ENCODE measurements at regions not wholly inside any gene's neighbourhood (a gene's known extent, or its start where the extent isn't known, plus 50 kb on each side); places are given as distances from the start of the nearest gene placed in this dataset.

DNA sequence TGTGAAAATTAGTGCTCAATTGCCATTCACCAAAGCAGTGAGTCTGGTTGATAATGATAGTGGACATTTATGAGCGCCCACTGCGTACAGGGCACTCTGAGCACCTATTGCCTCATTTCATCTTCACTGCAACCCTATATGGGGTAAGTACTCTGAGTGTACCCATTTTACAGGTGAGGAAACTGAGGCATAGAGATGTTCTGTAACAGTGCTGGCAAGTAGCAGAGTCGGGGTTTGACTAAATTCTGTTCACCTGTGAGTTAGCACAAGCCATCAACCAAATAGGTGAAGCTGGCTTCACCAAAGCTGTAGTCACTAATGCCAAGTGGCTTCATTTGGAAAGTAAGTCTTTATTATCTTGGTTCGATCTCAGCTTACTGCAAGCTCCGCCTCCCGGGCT, 135.8 kb downstream of the SPAG6 start:
- no peak for DNase-seq
- WGBS, 2 donors: 93 to 95% methylated on average over 6 of the region's 6 CpGs
- intact Hi-C loops (cut with DNase I): no loop called here
- Histone ChIP-seq H3K27me3 (peaks cover 15 to 29% (median 21%) of the 10 kb centered on the region in 3 donors), H3K36me3 (no peaks in the 10 kb centered on the region), H3K27ac (no peak overlapping the region), H3K9me3 (no peaks in the 10 kb centered on the region), H3K4me3 (no peak overlapping the region), H3K4me1 (peaks cover 0 to 8% (median 6%) of the 10 kb centered on the region in 4 donors)
- TF ChIP-seq, protein P1, sequence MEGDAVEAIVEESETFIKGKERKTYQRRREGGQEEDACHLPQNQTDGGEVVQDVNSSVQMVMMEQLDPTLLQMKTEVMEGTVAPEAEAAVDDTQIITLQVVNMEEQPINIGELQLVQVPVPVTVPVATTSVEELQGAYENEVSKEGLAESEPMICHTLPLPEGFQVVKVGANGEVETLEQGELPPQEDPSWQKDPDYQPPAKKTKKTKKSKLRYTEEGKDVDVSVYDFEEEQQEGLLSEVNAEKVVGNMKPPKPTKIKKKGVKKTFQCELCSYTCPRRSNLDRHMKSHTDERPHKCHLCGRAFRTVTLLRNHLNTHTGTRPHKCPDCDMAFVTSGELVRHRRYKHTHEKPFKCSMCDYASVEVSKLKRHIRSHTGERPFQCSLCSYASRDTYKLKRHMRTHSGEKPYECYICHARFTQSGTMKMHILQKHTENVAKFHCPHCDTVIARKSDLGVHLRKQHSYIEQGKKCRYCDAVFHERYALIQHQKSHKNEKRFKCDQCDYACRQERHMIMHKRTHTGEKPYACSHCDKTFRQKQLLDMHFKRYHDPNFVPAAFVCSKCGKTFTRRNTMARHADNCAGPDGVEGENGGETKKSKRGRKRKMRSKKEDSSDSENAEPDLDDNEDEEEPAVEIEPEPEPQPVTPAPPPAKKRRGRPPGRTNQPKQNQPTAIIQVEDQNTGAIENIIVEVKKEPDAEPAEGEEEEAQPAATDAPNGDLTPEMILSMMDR (IDR thresholded peaks at IDR 0.05): no peak
- no peak for TF ChIP-seq POLR2A (IDR thresholded peaks at IDR 0.05)
- TF ChIP-seq EP300 (IDR thresholded peaks at IDR 0.05): no peak
- TF ChIP-seq POLR2AphosphoS5 (IDR thresholded peaks at IDR 0.05): no peak

DNA sequence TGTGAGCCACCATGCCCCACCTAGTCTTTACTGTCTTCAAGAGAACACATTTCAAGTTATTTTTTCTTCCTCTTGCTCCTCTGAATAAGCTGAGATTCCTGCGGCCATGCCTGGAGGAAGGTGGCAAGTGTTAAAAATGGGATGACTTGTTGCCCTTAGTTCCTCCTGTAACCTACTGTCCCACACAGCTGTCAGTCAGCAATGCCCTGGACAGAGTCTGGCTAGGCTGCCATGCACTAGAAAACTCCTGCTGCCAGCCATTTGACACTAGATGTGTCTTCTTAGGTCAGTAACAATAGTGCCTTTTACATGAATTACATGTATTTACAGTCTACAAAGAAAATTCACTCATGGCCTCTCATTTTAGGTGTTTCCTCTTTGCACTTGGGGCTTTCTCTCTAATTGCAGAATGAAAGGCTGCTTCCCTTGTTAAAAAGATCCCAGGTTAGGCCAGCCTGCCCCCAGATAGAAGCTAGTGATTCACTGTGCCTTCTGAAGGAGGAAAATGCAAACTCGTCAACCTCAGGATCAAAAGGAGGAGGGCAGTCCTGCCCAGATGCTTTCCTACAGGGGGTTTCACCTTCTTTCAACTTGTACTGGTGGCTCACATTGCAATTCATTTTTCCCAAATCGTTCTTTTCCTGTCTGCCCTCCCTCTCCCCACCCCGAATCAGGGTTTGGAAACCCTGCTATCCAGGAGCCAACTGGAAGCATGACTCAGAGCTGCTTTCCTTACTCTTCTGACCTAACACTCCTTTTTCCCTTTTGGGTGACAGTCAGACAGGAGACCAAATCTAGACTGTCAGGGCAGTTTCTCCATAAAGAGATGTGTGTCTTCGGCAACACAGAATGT, 136.6 kb downstream of the SPAG6 start:
- TF ChIP-seq POLR2AphosphoS5 (IDR thresholded peaks at IDR 0.05) (no peak), EP300 (IDR thresholded peaks at IDR 0.05) (no peak), POLR2A (IDR thresholded peaks at IDR 0.05) (no peak)
- TF ChIP-seq, protein P1 (IDR thresholded peaks at IDR 0.05): no peak
- no peak overlapping the region for H3K27ac ChIP-seq
- DNase-seq: no peak
- intact Hi-C loops (cut with DNase I): no loop called here
- no peaks in the 10 kb centered on the region for H3K9me3 ChIP-seq
- H3K36me3 ChIP-seq: no peaks in the 10 kb centered on the region
- H3K27me3 ChIP-seq: peaks cover 7 to 20% (median 12%) of the 10 kb centered on the region in 3 donors
- WGBS, 2 donors: 78 to 79% methylated on average over 5 of the region's 5 CpGs
- no peak overlapping the region for H3K4me3 ChIP-seq
- H3K4me1 ChIP-seq: peaks cover 0 to under 1% (median under 1%) of the 10 kb centered on the region in 4 donors

DNA sequence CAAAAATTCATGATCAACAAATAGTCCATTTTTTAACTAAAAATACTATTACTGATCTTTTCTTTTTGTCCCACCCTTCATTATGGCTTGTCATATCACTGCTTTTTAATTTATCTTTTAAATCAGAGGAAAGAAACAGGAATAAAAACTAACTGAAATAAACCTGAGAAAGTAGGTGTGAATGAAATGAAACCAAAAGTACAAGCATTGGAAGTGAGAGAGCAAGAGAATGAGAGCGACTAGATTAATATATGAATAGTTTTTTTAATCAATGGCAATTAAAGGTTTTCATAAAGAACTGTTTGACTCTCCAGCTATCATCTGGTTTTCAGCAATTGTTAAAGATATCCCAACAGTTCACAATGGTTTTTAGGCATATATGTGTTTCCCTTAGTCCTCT, 137.8 kb downstream of the SPAG6 start:
- no peaks in the 10 kb centered on the region for H3K36me3 ChIP-seq
- no peak for DNase-seq
- H3K4me1 ChIP-seq: no peaks in the 10 kb centered on the region
- WGBS, 2 donors: 68 to 72% methylated on average over 1 of the region's 1 CpG
- TF ChIP-seq POLR2A (IDR thresholded peaks at IDR 0.05) (no peak), EP300 (IDR thresholded peaks at IDR 0.05) (no peak), POLR2AphosphoS5 (IDR thresholded peaks at IDR 0.05) (no peak)
- TF ChIP-seq, protein P1 (IDR thresholded peaks at IDR 0.05): no peak
- intact Hi-C loops (cut with DNase I): no loop called here
- no peak overlapping the region for H3K4me3 ChIP-seq
- no peak overlapping the region for H3K27ac ChIP-seq
- peaks cover 0 to 8% (median under 1%) of the 10 kb centered on the region in 3 donors for H3K27me3 ChIP-seq
- H3K9me3 ChIP-seq: no peaks in the 10 kb centered on the region
